CD4-positive, alpha-beta T cell (primary cell): ENCODE measurements at regions not wholly inside any gene's neighbourhood (a gene's known extent, or its start where the extent isn't known, plus 50 kb on each side); places are given as distances from the start of the nearest gene placed in this dataset.

Experiments used
- ATAC-seq: fragments of 200-7000 bp; cut with Tn5 transposase; one replicate; pipeline ENCODE4 v1.10.0; 2022; ENCODE audit warnings: mild to moderate bottlenecking; ENCODE audit not compliant: poor library complexity
- CTCF ChIA-PET: fragments of 350-600 bp; sonication (Branson Sonifier 250); formaldehyde crosslinking; loops from one replicate; lab custom pipeline; 2021; ENCODE audit warnings: antibody characterized with exemption, inconsistent platforms; lab: Charles Lee
- POLR2A ChIA-PET: fragments of 350-600 bp; sonication (Branson Sonifier 250); formaldehyde crosslinking; loops from one replicate; lab custom pipeline; 2021; ENCODE audit warnings: antibody characterized with exemption, inconsistent platforms; lab: Charles Lee
- DNase-seq, 14 experiments: peaks; one replicate each; pipeline ENCODE4 v3.0.0-alpha.2; 2013 to 2020; ENCODE audit warnings: mixed read lengths in 2 of 14
- H3K27ac ChIP-seq, 2 donors: one replicate each; pipeline versions ENCODE4 v1.5.1 to v1.7.0; 2013; ENCODE audit warnings: low read length in 2 of 2, low read depth in 1 of 2, mild to moderate bottlenecking in 1 of 2
- H3K27me3 ChIP-seq, 2 experiments: 1 replicate in 1 of 2; 2 replicates in 1 of 2; pipeline versions ENCODE4 v1.6.1 to v1.7.0; 2013; ENCODE audit warnings: low read length in 2 of 2, control low read depth in 1 of 2, mild to moderate bottlenecking in 1 of 2, moderate library complexity in 1 of 2; ENCODE audit not compliant: insufficient read depth in 2 of 2, control insufficient read depth in 1 of 2
- H3K36me3 ChIP-seq: one replicate; pipeline ENCODE4 v1.6.1; 2013; ENCODE audit warnings: low read length, control low read depth; ENCODE audit not compliant: insufficient read depth
- H3K4me1 ChIP-seq: one replicate; pipeline ENCODE4 v1.6.1; 2013; ENCODE audit warnings: low read length, control low read depth; ENCODE audit not compliant: insufficient read depth
- H3K4me3 ChIP-seq: one replicate; pipeline ENCODE4 v1.5.1; 2013; ENCODE audit warnings: mild to moderate bottlenecking, low read length, moderate library complexity
- H3K9me3 ChIP-seq, 2 experiments: 1 replicate in 1 of 2; 2 replicates in 1 of 2; pipeline versions ENCODE4 v1.6.1 to v1.7.0; 2013; ENCODE audit warnings: low read length in 2 of 2, mild to moderate bottlenecking in 2 of 2, control low read depth in 1 of 2, moderate library complexity in 1 of 2; ENCODE audit not compliant: control insufficient read depth in 1 of 2, insufficient read depth in 1 of 2
- H3K27ac Mint-ChIP-seq: one replicate; pipeline ENCODE4 v1.8.0; 2020; ENCODE audit warnings: mixed read lengths
- H3K27me3 Mint-ChIP-seq: one replicate; pipeline ENCODE4 v1.8.0; 2021; ENCODE audit warnings: mixed read lengths
- H3K36me3 Mint-ChIP-seq: one replicate; pipeline ENCODE4 v1.8.0; 2021; ENCODE audit warnings: low read depth, mixed read lengths
- H3K4me1 Mint-ChIP-seq: one replicate; pipeline ENCODE4 v1.8.0; 2021; ENCODE audit warnings: low read depth, mixed read lengths
- H3K4me3 Mint-ChIP-seq: one replicate; pipeline ENCODE4 v1.8.0; 2020; ENCODE audit warnings: mild to moderate bottlenecking, mixed read lengths
- H3K9me3 Mint-ChIP-seq: one replicate; pipeline ENCODE4 v1.8.0; 2020; ENCODE audit warnings: mixed read lengths
- intact Hi-C, 2 experiments: fragments of 100-400 bp; cut with DNase I in 1 of 2; cut with micrococcal nuclease in 1 of 2; formaldehyde crosslinking; loops; one replicate each; pipeline versions ENCODE4 v1.15.1 to v1.9.0; 2023 to 2025; cut with DNase I, micrococcal nuclease
- TF ChIP-seq, protein P1 (sequence below): fragments of 200-600 bp; IDR thresholded peaks from one replicate; pipeline ENCODE4 v1.8.0; 2022; ENCODE audit warnings: antibody characterized with exemption, mild to moderate bottlenecking

DNA sequence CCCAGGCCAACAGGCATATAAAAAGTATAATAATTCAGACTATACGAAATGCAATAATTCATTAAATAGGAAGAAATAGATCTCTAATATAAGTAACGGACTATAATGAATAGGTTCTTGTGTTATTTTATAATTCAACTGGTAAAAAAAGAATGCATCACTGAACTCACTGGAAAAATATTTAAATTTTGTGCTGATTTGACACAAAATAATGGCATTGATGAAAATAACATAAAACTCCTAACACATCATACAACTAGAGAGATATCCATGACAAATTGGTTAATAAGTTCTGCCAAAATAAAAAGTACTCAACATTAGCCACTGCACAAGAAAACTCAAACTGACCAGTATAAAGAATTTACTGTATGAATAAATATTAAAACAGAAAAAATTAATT, 57.1 kb upstream of the RAB4A start:
- no peaks in the 10 kb centered on the region for H3K36me3 Mint-ChIP-seq
- H3K4me1 Mint-ChIP-seq: no peaks in the 10 kb centered on the region

DNA sequence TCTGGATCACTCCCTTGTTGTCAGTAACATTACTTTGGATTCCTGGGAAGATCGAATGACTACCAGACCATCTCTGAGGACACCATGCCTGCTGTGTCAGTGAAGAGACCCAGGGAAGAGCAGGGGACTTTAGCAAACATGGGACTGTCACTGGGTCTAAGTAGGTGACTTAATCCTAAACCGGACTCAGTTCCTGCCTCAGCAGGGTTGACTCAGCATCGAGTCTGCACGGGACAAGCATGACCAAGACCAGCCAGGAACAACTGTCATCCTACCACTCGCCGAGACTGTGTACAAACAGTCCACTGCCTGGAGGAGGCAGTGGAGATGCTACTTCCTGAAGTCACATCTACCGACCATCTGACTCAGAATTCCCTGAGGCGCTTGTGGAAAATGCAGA, 53.2 kb upstream of the RAB4A start:
- no peaks in the 10 kb centered on the region for H3K27me3 ChIP-seq
- TF ChIP-seq, protein P1, sequence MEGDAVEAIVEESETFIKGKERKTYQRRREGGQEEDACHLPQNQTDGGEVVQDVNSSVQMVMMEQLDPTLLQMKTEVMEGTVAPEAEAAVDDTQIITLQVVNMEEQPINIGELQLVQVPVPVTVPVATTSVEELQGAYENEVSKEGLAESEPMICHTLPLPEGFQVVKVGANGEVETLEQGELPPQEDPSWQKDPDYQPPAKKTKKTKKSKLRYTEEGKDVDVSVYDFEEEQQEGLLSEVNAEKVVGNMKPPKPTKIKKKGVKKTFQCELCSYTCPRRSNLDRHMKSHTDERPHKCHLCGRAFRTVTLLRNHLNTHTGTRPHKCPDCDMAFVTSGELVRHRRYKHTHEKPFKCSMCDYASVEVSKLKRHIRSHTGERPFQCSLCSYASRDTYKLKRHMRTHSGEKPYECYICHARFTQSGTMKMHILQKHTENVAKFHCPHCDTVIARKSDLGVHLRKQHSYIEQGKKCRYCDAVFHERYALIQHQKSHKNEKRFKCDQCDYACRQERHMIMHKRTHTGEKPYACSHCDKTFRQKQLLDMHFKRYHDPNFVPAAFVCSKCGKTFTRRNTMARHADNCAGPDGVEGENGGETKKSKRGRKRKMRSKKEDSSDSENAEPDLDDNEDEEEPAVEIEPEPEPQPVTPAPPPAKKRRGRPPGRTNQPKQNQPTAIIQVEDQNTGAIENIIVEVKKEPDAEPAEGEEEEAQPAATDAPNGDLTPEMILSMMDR: no peak
- Mint-ChIP-seq H3K4me3 (no peak overlapping the region), H3K27me3 (no peaks in the 10 kb centered on the region), H3K4me1 (no peaks in the 10 kb centered on the region), H3K36me3 (no peaks in the 10 kb centered on the region), H3K9me3 (no peaks in the 10 kb centered on the region), H3K27ac (no peak overlapping the region)
- intact Hi-C loops: no loop called here
- H3K4me1 ChIP-seq: peaks cover 3% of the 10 kb centered on the region
- no peak overlapping the region for H3K4me3 ChIP-seq
- no peak overlapping the region for H3K27ac ChIP-seq
- DNase-seq (peak in 1 of 14 experiments; percentile 21), ATAC-seq (no peak)
- ChIA-PET POLR2A (no interaction called here), CTCF (no interaction called here)
- H3K36me3 ChIP-seq: no peaks in the 10 kb centered on the region
- peaks cover 0 to 4% of the 10 kb centered on the region in 2 experiments for H3K9me3 ChIP-seq

More for the DNA sequence above, 57.1 kb upstream of the RAB4A start:
- ChIA-PET CTCF (no interaction called here), POLR2A (no interaction called here)
- ATAC-seq (no peak), DNase-seq (no peak)
- Histone ChIP-seq H3K4me1 (no peaks in the 10 kb centered on the region), H3K4me3 (no peak overlapping the region), H3K9me3 (no peaks in the 10 kb centered on the region), H3K27ac (no peak overlapping the region), H3K36me3 (no peaks in the 10 kb centered on the region), H3K27me3 (no peaks in the 10 kb centered on the region)
- TF ChIP-seq, protein P1: no peak
- H3K4me3 Mint-ChIP-seq: no peak overlapping the region
- H3K27ac Mint-ChIP-seq: no peak overlapping the region
- no peaks in the 10 kb centered on the region for H3K27me3 Mint-ChIP-seq
- H3K9me3 Mint-ChIP-seq: no peaks in the 10 kb centered on the region
- intact Hi-C loops: no loop called here

DNA sequence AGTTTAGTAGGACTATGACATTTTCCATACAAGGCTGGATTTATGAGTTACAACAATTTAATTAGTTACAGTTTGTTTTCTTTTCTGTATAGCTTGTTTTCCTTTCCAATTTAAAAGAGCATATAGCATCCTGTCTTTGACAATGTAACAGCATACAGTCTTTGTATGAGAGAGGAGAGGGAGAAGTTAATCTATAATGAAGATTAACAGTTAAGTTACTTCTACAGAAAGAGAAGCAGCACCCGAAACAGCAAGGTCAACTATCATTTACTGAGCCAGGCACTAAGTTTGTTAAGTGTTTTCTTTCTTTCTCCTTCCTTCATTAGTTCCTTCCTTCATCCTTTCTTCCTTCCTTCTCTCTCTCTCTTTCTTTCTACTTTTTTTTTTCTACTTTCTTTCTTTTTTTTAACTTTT, 52.3 kb upstream of the RAB4A start:
- H3K4me1 Mint-ChIP-seq: no peaks in the 10 kb centered on the region
- Histone ChIP-seq H3K27ac (no peak overlapping the region), H3K4me3 (no peak overlapping the region), H3K9me3 (peaks cover 0 to 4% of the 10 kb centered on the region in 2 experiments), H3K4me1 (peaks cover 3% of the 10 kb centered on the region), H3K27me3 (no peaks in the 10 kb centered on the region), H3K36me3 (no peaks in the 10 kb centered on the region)
- ATAC-seq (no peak), DNase-seq (no peak)
- no peaks in the 10 kb centered on the region for H3K27me3 Mint-ChIP-seq
- ChIA-PET CTCF (interaction anchor here (1.1 kb wide), 1 partner anchor 9 kb away, joined by 3 read pairs; no protein-coding TSS in a partner anchor), POLR2A (no interaction called here)
- TF ChIP-seq, protein P1: no peak
- no peak overlapping the region for H3K4me3 Mint-ChIP-seq
- H3K9me3 Mint-ChIP-seq: no peaks in the 10 kb centered on the region
- no peaks in the 10 kb centered on the region for H3K36me3 Mint-ChIP-seq
- no peak overlapping the region for H3K27ac Mint-ChIP-seq
- intact Hi-C loops: no loop called here
